ENCODE measurements at regions not wholly inside any gene's neighbourhood (a gene's known extent, or its start where the extent isn't known, plus 50 kb on each side); places are given as distances from the start of the nearest gene placed in this dataset.
"Not testable (repeated sequence)": the region's sequence is repeated elsewhere in the genome, so short reads cannot be mapped to it uniquely, and the experiment has no call there.

GRCh38 chr7:94182066-94182465 lies 177.9 kb upstream of the BET1 start:
- no peak overlapping the region for H3K4me3 ChIP-seq (ENCODE audit: control insufficient read depth, low read depth, low read length)
- TF ChIP-seq CTCF (IDR thresholded peaks at IDR 0.05; ENCODE audit: control insufficient read depth, insufficient read depth, low read depth, low read length, missing control alignments): no peak
- peak; percentile 51 for DNase-seq (ENCODE audit: low read depth)

DNA sequence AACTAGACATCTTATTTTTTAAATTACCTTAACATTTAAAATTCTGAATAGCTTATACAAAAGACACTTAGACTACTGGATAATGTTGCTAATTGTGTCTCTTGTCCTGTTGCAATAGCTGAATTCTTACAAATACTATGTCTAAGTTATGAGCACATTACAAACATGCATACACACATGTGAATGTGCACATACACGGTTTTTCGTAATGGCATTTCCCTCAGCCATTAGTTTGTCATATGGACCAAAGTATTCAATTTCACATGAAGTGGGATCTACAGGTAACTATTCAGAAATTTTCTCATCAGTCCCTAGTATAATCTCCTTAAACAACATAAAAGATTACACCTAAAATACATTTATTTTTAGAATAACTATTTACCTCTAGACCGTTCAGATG lies 178.6 kb upstream of the BET1 start:
- no peak for TF ChIP-seq CTCF (IDR thresholded peaks at IDR 0.05; ENCODE audit: control insufficient read depth, insufficient read depth, low read depth, low read length, missing control alignments)
- no peak for DNase-seq (ENCODE audit: low read depth)
- H3K4me3 ChIP-seq (ENCODE audit: control insufficient read depth, low read depth, low read length): no peak overlapping the region

DNA sequence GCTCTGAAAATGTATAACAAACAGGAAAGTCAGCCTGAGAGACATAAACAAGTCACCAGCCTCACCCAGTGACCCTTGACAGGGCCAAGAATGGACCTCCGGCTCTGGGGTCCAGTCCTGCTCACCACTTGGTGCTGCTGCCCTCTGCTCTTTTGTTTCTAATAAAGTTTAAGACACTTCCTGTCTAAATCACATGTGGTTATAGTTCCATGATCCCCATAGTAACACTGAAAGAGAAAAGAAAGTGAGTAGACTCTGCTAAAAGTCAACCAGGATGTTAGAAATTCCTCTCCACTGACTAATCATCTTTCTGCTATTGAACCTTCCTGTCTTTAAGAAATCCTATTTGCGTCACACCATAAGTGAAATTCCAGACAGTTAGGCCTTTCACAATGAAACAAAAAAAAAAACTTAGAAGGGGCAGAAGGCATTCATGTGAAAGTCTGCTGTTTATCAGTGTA lies 179.2 kb upstream of the BET1 start:
- DNase-seq (ENCODE audit: low read depth): peak; percentile 99

GRCh38 chr7:94183891-94184290 lies 179.7 kb upstream of the BET1 start:
- TF ChIP-seq CTCF (IDR thresholded peaks at IDR 0.05; ENCODE audit: control insufficient read depth, insufficient read depth, low read depth, low read length, missing control alignments): no peak
- no peak for DNase-seq (ENCODE audit: low read depth)
- no peak overlapping the region for H3K4me3 ChIP-seq (ENCODE audit: control insufficient read depth, low read depth, low read length)

More for the DNA sequence above, 179.2 kb upstream of the BET1 start:
- H3K4me3 ChIP-seq (ENCODE audit: control insufficient read depth, low read depth, low read length): no peak overlapping the region
- TF ChIP-seq CTCF (IDR thresholded peaks at IDR 0.05; ENCODE audit: control insufficient read depth, insufficient read depth, low read depth, low read length, missing control alignments): no peak

GRCh38 chr7:94188350-94188749 lies 184.2 kb upstream of the BET1 start:
- no peak for DNase-seq (ENCODE audit: low read depth)
- H3K4me3 ChIP-seq (ENCODE audit: control insufficient read depth, low read depth, low read length): no peak overlapping the region
- no peak for TF ChIP-seq CTCF (IDR thresholded peaks at IDR 0.05; ENCODE audit: control insufficient read depth, insufficient read depth, low read depth, low read length, missing control alignments)

- H3K4me3 ChIP-seq (ENCODE audit: control insufficient read depth, low read depth, low read length): no peak overlapping the region
- peak; percentile 80 for DNase-seq (ENCODE audit: low read depth)
- no peak for TF ChIP-seq CTCF (IDR thresholded peaks at IDR 0.05; ENCODE audit: control insufficient read depth, insufficient read depth, low read depth, low read length, missing control alignments)
Measured at GRCh38 chr7:94190599-94191061, 186.5 kb upstream of the BET1 start.

DNA sequence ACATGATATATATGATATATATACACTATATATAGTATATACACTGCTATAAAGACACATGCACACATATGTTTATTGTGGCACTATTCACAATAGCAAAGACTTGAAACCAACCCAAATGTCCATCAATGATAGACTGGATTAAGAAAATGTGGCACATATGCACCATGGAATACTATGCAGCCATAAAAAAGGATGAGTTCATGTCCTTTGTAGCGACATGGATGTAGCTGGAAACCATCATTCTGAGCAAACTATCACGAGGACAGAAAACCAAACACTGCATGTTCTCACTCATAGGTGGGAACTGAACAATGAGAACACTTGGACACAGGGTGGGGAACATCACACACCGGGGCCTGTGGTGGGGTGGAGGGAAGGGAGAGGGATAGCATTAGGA lies 190.3 kb upstream of the BET1 start:
- DNase-seq (ENCODE audit: low read depth): not testable (repeated sequence)

More for the DNA sequence above, 190.3 kb upstream of the BET1 start:
- not testable (repeated sequence) for H3K4me3 ChIP-seq (ENCODE audit: control insufficient read depth, low read depth, low read length)
